Prostate gland (tissue), 2 donors: ENCODE measurements at regions not wholly inside any gene's neighbourhood (a gene's known extent, or its start where the extent isn't known, plus 50 kb on each side); places are given as distances from the start of the nearest gene placed in this dataset.
"Not testable (repeated sequence)": the region's sequence is repeated elsewhere in the genome, so short reads cannot be mapped to it uniquely, and the experiment has no call there.

ENCODE experiments used
- DNase-seq: peaks from one replicate; pipeline ENCODE4 v3.0.0-alpha.2; 2019; ENCODE audit warnings: low spot score
- H3K27ac ChIP-seq, 2 donors: fragments of 200-600 bp; sonication (generic); 2 replicates each; pipeline ENCODE4 v1.5.1; 2017 to 2019
- H3K27me3 ChIP-seq: fragments of 200-600 bp; sonication (generic); replicated peaks from 2 replicates; pipeline ENCODE4 v1.5.1; 2019; ENCODE audit not compliant: insufficient read depth
- H3K36me3 ChIP-seq, 2 donors: fragments of 200-600 bp; sonication (generic); 1 replicate in 1 of 2; 2 replicates in 1 of 2; pipeline versions ENCODE4 v1.5.1 to v1.8.1; 2017 to 2019
- H3K4me1 ChIP-seq: fragments of 200-600 bp; sonication (generic); replicated peaks from 2 replicates; pipeline ENCODE4 v1.5.1; 2019
- H3K4me3 ChIP-seq, 2 donors: fragments of 200-600 bp; sonication (generic); 2 replicates each; pipeline ENCODE4 v1.5.1; 2017 to 2019
- H3K9me3 ChIP-seq: fragments of 200-600 bp; sonication (generic); 2 replicates; pipeline ENCODE4 v1.5.1; 2017
- POLR2A ChIP-seq: fragments of 450-650 bp; IDR thresholded peaks from one replicate; pipeline ENCODE4 v1.6.1; 2016; ENCODE audit warnings: antibody characterized with exemption, mild to moderate bottlenecking
- POLR2AphosphoS5 ChIP-seq: sonication (generic); formaldehyde crosslinking; IDR thresholded peaks from one replicate; pipeline ENCODE4 v1.6.1; 2017; ENCODE audit warnings: antibody characterized with exemption
- WGBS: methylation state at CpG from one replicate; pipeline ENCODE4 v1.1.5; 2018; 5-methylcytosine and 5-hydroxymethylcytosine counted together
- intact Hi-C: fragments of 100-400 bp; cut with DNase I; formaldehyde crosslinking; loops from one replicate; pipeline ENCODE4 v1.14.2; 2022
- TF ChIP-seq, protein P1 (sequence below), 4 experiments: fragments of 200-600 bp in 2 of 4; fragments of 450-650 bp in 2 of 4; sonication (generic) in 2 of 4; IDR thresholded peaks; 1 replicate in 3 of 4; 2 replicates in 1 of 4; pipeline ENCODE4 v1.5.1; 2016 to 2019; ENCODE audit warnings: antibody characterized with exemption in 4 of 4, mild to moderate bottlenecking in 2 of 4, moderate library complexity in 2 of 4

- no peaks in the 10 kb centered on the region for H3K27me3 ChIP-seq
- TF ChIP-seq POLR2AphosphoS5, result no peak
- no peak for TF ChIP-seq POLR2A
- TF ChIP-seq, protein P1, sequence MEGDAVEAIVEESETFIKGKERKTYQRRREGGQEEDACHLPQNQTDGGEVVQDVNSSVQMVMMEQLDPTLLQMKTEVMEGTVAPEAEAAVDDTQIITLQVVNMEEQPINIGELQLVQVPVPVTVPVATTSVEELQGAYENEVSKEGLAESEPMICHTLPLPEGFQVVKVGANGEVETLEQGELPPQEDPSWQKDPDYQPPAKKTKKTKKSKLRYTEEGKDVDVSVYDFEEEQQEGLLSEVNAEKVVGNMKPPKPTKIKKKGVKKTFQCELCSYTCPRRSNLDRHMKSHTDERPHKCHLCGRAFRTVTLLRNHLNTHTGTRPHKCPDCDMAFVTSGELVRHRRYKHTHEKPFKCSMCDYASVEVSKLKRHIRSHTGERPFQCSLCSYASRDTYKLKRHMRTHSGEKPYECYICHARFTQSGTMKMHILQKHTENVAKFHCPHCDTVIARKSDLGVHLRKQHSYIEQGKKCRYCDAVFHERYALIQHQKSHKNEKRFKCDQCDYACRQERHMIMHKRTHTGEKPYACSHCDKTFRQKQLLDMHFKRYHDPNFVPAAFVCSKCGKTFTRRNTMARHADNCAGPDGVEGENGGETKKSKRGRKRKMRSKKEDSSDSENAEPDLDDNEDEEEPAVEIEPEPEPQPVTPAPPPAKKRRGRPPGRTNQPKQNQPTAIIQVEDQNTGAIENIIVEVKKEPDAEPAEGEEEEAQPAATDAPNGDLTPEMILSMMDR (IDR thresholded peaks at IDR 0.05), result no peak
- H3K4me3 ChIP-seq, result no peak overlapping the region
- no peaks in the 10 kb centered on the region for H3K9me3 ChIP-seq
- H3K4me1 ChIP-seq, result no peaks in the 10 kb centered on the region
- intact Hi-C loops, result no loop called here
- no peak for DNase-seq
- WGBS, result 81% methylated on average over 7 of the region's 7 CpGs
- H3K27ac ChIP-seq, result no peak overlapping the region
- no peaks in the 10 kb centered on the region for H3K36me3 ChIP-seq
Measured at GRCh38 chr1:224014330-224014649, 99.6 kb upstream of the FBXO28 start.

DNA sequence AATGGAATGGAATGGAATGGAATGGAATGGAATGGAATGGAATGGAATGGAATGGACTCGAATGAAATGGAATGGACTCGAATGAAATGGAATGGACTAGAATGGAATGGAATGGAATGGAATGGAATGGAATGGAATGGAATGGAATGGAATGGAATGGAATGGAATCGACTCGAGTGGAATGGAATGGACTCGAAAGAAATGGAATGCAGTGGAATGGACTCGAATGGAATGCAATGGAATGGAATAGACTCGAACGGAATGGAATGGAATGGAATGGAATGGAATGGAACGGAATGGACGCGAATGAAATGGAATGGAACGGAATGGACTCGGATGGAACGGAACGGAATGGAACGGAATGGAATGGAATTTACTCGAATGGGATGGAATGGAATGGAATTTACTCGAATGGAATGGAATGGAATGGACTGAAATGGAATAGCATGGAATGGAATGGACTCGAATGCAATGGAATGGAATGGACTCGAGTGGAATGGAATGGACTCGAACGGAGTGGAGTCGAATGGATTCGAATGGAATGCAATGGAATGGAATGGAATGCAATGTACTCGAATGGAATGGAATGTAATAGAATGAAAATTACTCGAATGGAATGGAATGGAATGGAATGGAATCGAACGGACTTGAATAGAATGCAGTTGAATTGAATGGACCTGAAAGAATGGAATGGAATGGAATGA lies 100.1 kb upstream of the FBXO28 start:
- intact Hi-C loops, H3K4me3 ChIP-seq, H3K27me3 ChIP-seq, H3K27ac ChIP-seq, H3K4me1 ChIP-seq, DNase-seq, H3K36me3 ChIP-seq, H3K9me3 ChIP-seq: not testable (repeated sequence)
- WGBS, result 82% methylated on average over 28 of the region's 28 CpGs

GRCh38 chr1:224012807-224013434 lies 101.0 kb upstream of the FBXO28 start:
- H3K36me3 ChIP-seq, H3K4me3 ChIP-seq, H3K9me3 ChIP-seq, H3K4me1 ChIP-seq, H3K27ac ChIP-seq, DNase-seq, intact Hi-C loops, H3K27me3 ChIP-seq: not testable (repeated sequence)
- 88% methylated on average over 19 of the region's 19 CpGs for WGBS

DNA sequence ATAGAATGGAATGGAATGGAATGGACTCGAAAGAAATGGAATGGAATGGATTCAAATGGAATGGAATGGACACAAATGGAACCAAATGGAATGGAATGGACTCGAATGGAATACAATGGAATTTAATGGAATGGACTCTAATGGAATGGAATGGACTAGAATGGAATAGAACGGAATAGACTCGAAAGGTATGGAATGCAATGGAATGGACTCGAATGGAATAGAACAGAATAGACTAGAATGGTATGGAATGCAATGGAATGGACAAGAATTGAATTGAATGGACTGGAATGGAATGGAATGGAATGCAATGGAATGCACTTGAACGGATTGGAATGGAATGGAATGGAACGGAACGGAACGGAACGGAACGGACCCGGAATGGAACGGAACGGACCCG lies 101.7 kb upstream of the FBXO28 start:
- H3K27ac ChIP-seq, H3K27me3 ChIP-seq, intact Hi-C loops, DNase-seq, H3K4me3 ChIP-seq, H3K4me1 ChIP-seq, H3K9me3 ChIP-seq, H3K36me3 ChIP-seq: not testable (repeated sequence)
- WGBS, result 80% methylated on average over 15 of the region's 15 CpGs

DNA sequence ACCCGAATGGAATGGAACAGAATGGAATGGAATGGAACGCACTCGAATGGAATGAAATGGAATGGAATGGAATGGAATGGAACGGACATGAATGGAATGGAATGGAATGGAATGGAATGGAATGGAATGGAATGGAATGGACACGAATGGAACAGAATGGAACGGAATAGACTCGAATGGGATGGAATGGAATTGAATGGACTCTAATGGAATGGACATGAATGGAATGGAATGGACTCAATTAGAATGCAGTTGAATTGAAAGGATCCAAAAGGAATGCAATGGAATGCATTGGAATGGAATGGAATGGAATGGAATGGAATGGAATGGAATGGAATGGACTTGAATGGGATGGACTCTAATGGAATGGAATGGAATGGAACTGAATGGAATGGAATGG lies 102.2 kb upstream of the FBXO28 start:
- not testable (repeated sequence) for DNase-seq, H3K27me3 ChIP-seq
- WGBS, result 80% methylated on average over 7 of the region's 7 CpGs

GRCh38 chr1:224011153-224011552 lies 102.8 kb upstream of the FBXO28 start:
- H3K9me3 ChIP-seq, H3K27ac ChIP-seq, H3K4me3 ChIP-seq, DNase-seq, H3K36me3 ChIP-seq, H3K27me3 ChIP-seq, intact Hi-C loops, H3K4me1 ChIP-seq: not testable (repeated sequence)
- over 99% methylated on average over 7 of the region's 7 CpGs for WGBS

More for the DNA sequence above, 102.2 kb upstream of the FBXO28 start:
- intact Hi-C loops, H3K27ac ChIP-seq, H3K4me3 ChIP-seq, H3K9me3 ChIP-seq, H3K36me3 ChIP-seq, H3K4me1 ChIP-seq: not testable (repeated sequence)

- H3K36me3 ChIP-seq, H3K27ac ChIP-seq, H3K4me3 ChIP-seq, DNase-seq, H3K4me1 ChIP-seq, H3K27me3 ChIP-seq, intact Hi-C loops, H3K9me3 ChIP-seq: not testable (repeated sequence)
- WGBS, result 100% methylated on average over 3 of the region's 3 CpGs
Measured at GRCh38 chr1:224005973-224006372, 107.9 kb upstream of the FBXO28 start.

DNA sequence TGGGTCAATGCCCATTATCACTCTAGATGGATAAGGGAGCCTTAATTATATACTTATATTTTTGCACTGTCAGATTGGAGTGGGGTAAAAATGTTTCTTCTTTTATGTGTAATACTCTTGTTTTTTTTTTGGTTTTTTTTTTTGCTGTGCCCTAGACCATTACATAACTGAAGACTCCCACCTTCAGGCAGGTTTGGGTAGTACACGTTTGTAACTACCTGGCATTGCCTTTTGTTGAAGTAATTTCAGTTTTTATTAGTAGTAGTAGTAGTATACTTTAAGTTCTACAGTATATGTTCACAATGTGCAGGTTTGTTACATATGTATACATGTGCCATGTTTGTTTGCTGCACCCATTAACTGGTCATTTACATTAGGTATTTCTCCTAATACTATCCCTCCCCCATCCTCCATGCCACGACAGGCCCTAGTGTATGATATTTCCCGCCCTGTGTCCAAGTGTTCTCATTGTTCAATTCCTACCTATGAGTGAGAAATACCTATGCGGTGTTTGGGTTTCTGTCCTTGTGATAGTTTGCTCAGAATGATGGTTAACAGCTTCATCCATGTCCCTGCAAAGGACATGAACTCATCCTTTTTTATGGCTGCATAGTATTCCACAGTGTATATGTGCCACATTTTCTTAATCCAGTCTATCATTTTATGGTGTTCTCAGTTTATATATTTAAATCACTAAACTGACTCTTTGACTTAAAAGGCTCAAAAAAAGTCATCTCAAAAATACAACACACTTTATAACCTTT lies 109.2 kb upstream of the FBXO28 start:
- H3K4me3 ChIP-seq, H3K36me3 ChIP-seq, H3K4me1 ChIP-seq, H3K9me3 ChIP-seq, intact Hi-C loops, H3K27ac ChIP-seq, DNase-seq, H3K27me3 ChIP-seq: not testable (repeated sequence)
- 88% methylated on average over 4 of the region's 4 CpGs for WGBS
- TF ChIP-seq, protein P1 (IDR thresholded peaks at IDR 0.05), result peak in 2 of 4 experiments; percentile 6 to 24
